Right atrium auricular region (tissue), 2 donors: ENCODE measurements at regions not wholly inside any gene's neighbourhood (a gene's known extent, or its start where the extent isn't known, plus 50 kb on each side); places are given as distances from the start of the nearest gene placed in this dataset.

Source experiments
- DNase-seq: peaks from one replicate; pipeline ENCODE4 v3.0.0-alpha.2; 2019; ENCODE audit warnings: low spot score
- H3K27ac ChIP-seq, 2 donors: fragments of 200-600 bp; sonication (generic); 1 replicate in 1 of 2; 2 replicates in 1 of 2; pipeline ENCODE4 v1.5.1; 2016 to 2019
- H3K27me3 ChIP-seq, 2 donors: fragments of 200-600 bp; sonication (generic); one replicate each; pipeline versions ENCODE4 v1.5.1 to v1.6.0; 2017 to 2019
- H3K36me3 ChIP-seq: fragments of 200-600 bp; sonication (generic); one replicate; pipeline ENCODE4 v1.5.1; 2016
- H3K4me1 ChIP-seq, 2 donors: fragments of 200-600 bp; sonication (generic); one replicate each; pipeline versions ENCODE4 v1.5.1 to v1.6.0; 2017 to 2019
- H3K4me3 ChIP-seq, 2 donors: fragments of 200-600 bp; sonication (generic); 1 replicate in 1 of 2; 2 replicates in 1 of 2; pipeline ENCODE4 v1.5.1; 2017 to 2019; ENCODE audit warnings: mild to moderate bottlenecking in 1 of 2, moderate library complexity in 1 of 2
- H3K9me3 ChIP-seq, 2 donors: fragments of 200-600 bp; sonication (generic); one replicate each; pipeline ENCODE4 v1.5.1; 2019
- TF ChIP-seq, protein P1 (sequence below), 2 donors: fragments of 200-600 bp; sonication (generic); IDR thresholded peaks; one replicate each; pipeline ENCODE4 v1.5.1; 2019; ENCODE audit warnings: antibody characterized with exemption in 2 of 2

DNA sequence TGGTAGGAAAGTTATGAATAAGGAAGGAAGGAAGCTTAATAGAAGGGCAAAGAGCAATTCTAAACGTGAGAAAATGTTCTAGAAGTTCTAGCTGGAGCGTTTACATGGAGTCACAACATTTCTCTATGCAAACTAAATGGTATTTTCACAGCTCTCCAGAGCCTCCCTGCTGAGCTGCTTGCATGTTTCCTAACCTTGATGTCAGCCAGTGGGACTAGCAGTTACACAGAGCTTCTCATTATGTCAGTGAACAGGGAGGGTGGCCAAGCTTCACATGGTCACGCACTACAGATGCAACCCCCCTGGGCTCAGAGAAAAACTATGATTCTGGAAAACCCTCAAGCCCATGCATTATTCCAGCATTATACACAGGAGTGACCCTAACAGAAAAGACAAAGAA lies 153.4 kb upstream of the CCDC150 start:
- no peak for DNase-seq
- TF ChIP-seq, protein P1, sequence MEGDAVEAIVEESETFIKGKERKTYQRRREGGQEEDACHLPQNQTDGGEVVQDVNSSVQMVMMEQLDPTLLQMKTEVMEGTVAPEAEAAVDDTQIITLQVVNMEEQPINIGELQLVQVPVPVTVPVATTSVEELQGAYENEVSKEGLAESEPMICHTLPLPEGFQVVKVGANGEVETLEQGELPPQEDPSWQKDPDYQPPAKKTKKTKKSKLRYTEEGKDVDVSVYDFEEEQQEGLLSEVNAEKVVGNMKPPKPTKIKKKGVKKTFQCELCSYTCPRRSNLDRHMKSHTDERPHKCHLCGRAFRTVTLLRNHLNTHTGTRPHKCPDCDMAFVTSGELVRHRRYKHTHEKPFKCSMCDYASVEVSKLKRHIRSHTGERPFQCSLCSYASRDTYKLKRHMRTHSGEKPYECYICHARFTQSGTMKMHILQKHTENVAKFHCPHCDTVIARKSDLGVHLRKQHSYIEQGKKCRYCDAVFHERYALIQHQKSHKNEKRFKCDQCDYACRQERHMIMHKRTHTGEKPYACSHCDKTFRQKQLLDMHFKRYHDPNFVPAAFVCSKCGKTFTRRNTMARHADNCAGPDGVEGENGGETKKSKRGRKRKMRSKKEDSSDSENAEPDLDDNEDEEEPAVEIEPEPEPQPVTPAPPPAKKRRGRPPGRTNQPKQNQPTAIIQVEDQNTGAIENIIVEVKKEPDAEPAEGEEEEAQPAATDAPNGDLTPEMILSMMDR (IDR thresholded peaks at IDR 0.05) = no peak
- Histone ChIP-seq H3K4me1 (peaks cover 0 to 14% of the 10 kb centered on the region in 2 donors), H3K27ac (peak overlapping the region in 1 of 2 donors; percentile 54), H3K36me3 (no peaks in the 10 kb centered on the region), H3K9me3 (no peaks in the 10 kb centered on the region), H3K4me3 (no peak overlapping the region), H3K27me3 (no peaks in the 10 kb centered on the region)

- H3K36me3 ChIP-seq = no peaks in the 10 kb centered on the region
- TF ChIP-seq, protein P1 (IDR thresholded peaks at IDR 0.05) = no peak
- H3K4me3 ChIP-seq = no peak overlapping the region
- H3K4me1 ChIP-seq = peaks cover 0 to 11% of the 10 kb centered on the region in 2 donors
- H3K9me3 ChIP-seq = no peaks in the 10 kb centered on the region
- peak overlapping the region in 1 of 2 donors; percentile 54 for H3K27ac ChIP-seq
- no peaks in the 10 kb centered on the region for H3K27me3 ChIP-seq
- DNase-seq = no peak
These were observed 152.1 kb upstream of the CCDC150 start for GRCh38 chr2:196487417-196487816.

GRCh38 chr2:196489371-196489770 lies 150.1 kb upstream of the CCDC150 start:
- Histone ChIP-seq H3K9me3 (no peaks in the 10 kb centered on the region), H3K4me3 (no peak overlapping the region), H3K27me3 (no peaks in the 10 kb centered on the region), H3K27ac (no peak overlapping the region), H3K4me1 (peaks cover 0 to 11% of the 10 kb centered on the region in 2 donors), H3K36me3 (no peaks in the 10 kb centered on the region)
- no peak for DNase-seq
- TF ChIP-seq, protein P1 (IDR thresholded peaks at IDR 0.05) = no peak

DNA sequence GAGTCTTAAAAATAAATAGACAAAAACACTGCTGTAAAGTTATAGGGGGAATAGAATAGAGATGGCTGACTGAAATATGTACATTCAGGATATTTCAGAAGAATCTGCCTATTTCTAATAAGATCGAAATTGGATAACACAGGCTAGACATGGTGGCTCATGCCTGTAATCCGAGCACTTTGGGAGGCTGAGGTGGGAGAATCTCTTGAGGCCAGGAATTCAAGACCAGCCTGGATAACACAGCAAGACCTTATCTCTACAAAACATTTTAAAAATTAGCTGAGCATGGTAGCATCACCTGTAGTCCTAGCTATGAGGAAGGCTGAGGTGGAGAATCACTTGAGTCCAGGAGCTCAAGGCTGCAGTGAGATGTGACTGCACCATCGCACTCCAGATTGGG lies 146.6 kb upstream of the CCDC150 start:
- no peaks in the 10 kb centered on the region for H3K9me3 ChIP-seq
- no peak for DNase-seq
- peaks cover 0 to under 1% of the 10 kb centered on the region in 2 donors for H3K4me1 ChIP-seq
- H3K27me3 ChIP-seq = no peaks in the 10 kb centered on the region
- H3K4me3 ChIP-seq = no peak overlapping the region
- TF ChIP-seq, protein P1 (IDR thresholded peaks at IDR 0.05) = no peak
- no peaks in the 10 kb centered on the region for H3K36me3 ChIP-seq
- H3K27ac ChIP-seq = no peak overlapping the region

GRCh38 chr2:196498962-196499361 lies 140.6 kb upstream of the CCDC150 start:
- Histone ChIP-seq H3K4me3 (no peak overlapping the region), H3K27me3 (no peaks in the 10 kb centered on the region)
- TF ChIP-seq, protein P1 (IDR thresholded peaks at IDR 0.05) = no peak

GRCh38 chr2:196499686-196500085 lies 139.8 kb upstream of the CCDC150 start:
- Histone ChIP-seq H3K4me1 (no peaks in the 10 kb centered on the region), H3K27ac (no peak overlapping the region), H3K9me3 (peaks cover 0 to 7% of the 10 kb centered on the region in 2 donors), H3K27me3 (no peaks in the 10 kb centered on the region), H3K36me3 (no peaks in the 10 kb centered on the region), H3K4me3 (no peak overlapping the region)
- TF ChIP-seq, protein P1 (IDR thresholded peaks at IDR 0.05) = no peak
- no peak for DNase-seq

More at GRCh38 chr2:196498962-196499361, 140.6 kb upstream of the CCDC150 start:
- no peaks in the 10 kb centered on the region for H3K4me1 ChIP-seq
- H3K27ac ChIP-seq = no peak overlapping the region
- DNase-seq = no peak
- H3K36me3 ChIP-seq = no peaks in the 10 kb centered on the region
- peaks cover 0 to 7% of the 10 kb centered on the region in 2 donors for H3K9me3 ChIP-seq
